Bronchial epithelial cell (primary cell): ENCODE measurements at regions not wholly inside any gene's neighbourhood (a gene's known extent, or its start where the extent isn't known, plus 50 kb on each side); places are given as distances from the start of the nearest gene placed in this dataset.

Experiments used
- DNase-seq: peaks from one replicate; pipeline ENCODE4 v3.0.0-alpha.2; 2010; ENCODE audit warnings: low read depth
- FAIRE-seq: peaks from 2 replicates; lab custom pipeline; 2011; peaks lifted over from hg19 to GRCh38; lab: Jason Lieb, UNC
- H3K27me3 ChIP-seq: 2 replicates; pipeline ENCODE4 v1.5.1; 2011; ENCODE audit warnings: low read length; ENCODE audit not compliant: control insufficient read depth, insufficient read depth
- H3K36me3 ChIP-seq: 2 replicates; pipeline ENCODE4 v1.5.1; 2011; ENCODE audit warnings: low read length; ENCODE audit not compliant: control insufficient read depth, insufficient read depth
- H3K4me3 ChIP-seq: 2 replicates; pipeline ENCODE4 v1.5.1; 2011; ENCODE audit warnings: mild to moderate bottlenecking, low read depth, low read length, control low read depth
- CTCF ChIP-seq: IDR thresholded peaks from 2 replicates; pipeline ENCODE4 v1.5.1; 2011; ENCODE audit warnings: mild to moderate bottlenecking, moderate library complexity, low read length, control low read depth, inconsistent platforms; ENCODE audit not compliant: insufficient read depth, severe bottlenecking

- H3K36me3 ChIP-seq = no peaks in the 10 kb centered on the region
- H3K4me3 ChIP-seq = no peak overlapping the region
- H3K27me3 ChIP-seq = no peaks in the 10 kb centered on the region
- no peak for DNase-seq
- TF ChIP-seq CTCF = no peak
- no peak for FAIRE-seq
These were observed 287.3 kb upstream of the SETBP1 start for GRCh38 chr18:44393406-44393805.

- no peak for FAIRE-seq
These were observed 284.1 kb upstream of the SETBP1 start for GRCh38 chr18:44396550-44396949.

GRCh38 chr18:44409071-44409470, 271.6 kb upstream of the SETBP1 start:
- FAIRE-seq (no peak), DNase-seq (no peak)
- no peaks in the 10 kb centered on the region for H3K36me3 ChIP-seq
- TF ChIP-seq CTCF = no peak
- no peaks in the 10 kb centered on the region for H3K27me3 ChIP-seq
- H3K4me3 ChIP-seq = no peak overlapping the region

More at GRCh38 chr18:44396550-44396949, 284.1 kb upstream of the SETBP1 start:
- Histone ChIP-seq H3K4me3 (no peak overlapping the region), H3K27me3 (no peaks in the 10 kb centered on the region), H3K36me3 (no peaks in the 10 kb centered on the region)
- DNase-seq = no peak
- TF ChIP-seq CTCF = no peak

- H3K27me3 ChIP-seq = no peaks in the 10 kb centered on the region
- FAIRE-seq (no peak), DNase-seq (peak; percentile 98)
- H3K4me3 ChIP-seq = no peak overlapping the region
- H3K36me3 ChIP-seq = no peaks in the 10 kb centered on the region
- TF ChIP-seq CTCF = no peak
These were observed 271.2 kb upstream of the SETBP1 start for GRCh38 chr18:44409515-44409914.

- H3K27me3 ChIP-seq = no peaks in the 10 kb centered on the region
- no peaks in the 10 kb centered on the region for H3K36me3 ChIP-seq
- FAIRE-seq (no peak), DNase-seq (no peak)
- TF ChIP-seq CTCF = no peak
- no peak overlapping the region for H3K4me3 ChIP-seq
These were observed 269.9 kb upstream of the SETBP1 start for GRCh38 chr18:44410740-44411139.

GRCh38 chr18:44411262-44411905, 269.3 kb upstream of the SETBP1 start:
- H3K36me3 ChIP-seq = no peaks in the 10 kb centered on the region
- FAIRE-seq (no peak), DNase-seq (peak; percentile 65)
- no peak for TF ChIP-seq CTCF
- no peak overlapping the region for H3K4me3 ChIP-seq
- no peaks in the 10 kb centered on the region for H3K27me3 ChIP-seq
